Nephron (organoid): ENCODE measurements at regions not wholly inside any gene's neighbourhood (a gene's known extent, or its start where the extent isn't known, plus 50 kb on each side); places are given as distances from the start of the nearest gene placed in this dataset.

Experiments used
- H3K27ac Mint-ChIP-seq, 3 experiments: 2 replicates each; pipeline ENCODE4 v1.8.0; 2020; ENCODE audit warnings: mixed read lengths in 3 of 3, mild to moderate bottlenecking in 2 of 3, moderate library complexity in 1 of 3
- H3K27me3 Mint-ChIP-seq: 2 replicates; pipeline ENCODE4 v1.8.0; 2021; ENCODE audit warnings: low read depth, mild to moderate bottlenecking, moderate library complexity, mixed read lengths
- H3K36me3 Mint-ChIP-seq: 2 replicates; pipeline ENCODE4 v1.8.0; 2020; ENCODE audit warnings: low read depth, mixed read lengths
- H3K4me1 Mint-ChIP-seq: 2 replicates; pipeline ENCODE4 v1.8.0; 2020; ENCODE audit warnings: mixed read lengths
- H3K4me3 Mint-ChIP-seq, 3 experiments: 2 replicates each; pipeline ENCODE4 v1.8.0; 2020; ENCODE audit warnings: mild to moderate bottlenecking in 3 of 3, mixed read lengths in 3 of 3, moderate library complexity in 2 of 3
- H3K9me3 Mint-ChIP-seq: 2 replicates; pipeline ENCODE4 v1.8.0; 2020; ENCODE audit warnings: mixed read lengths
- CTCF ChIP-seq, 3 experiments: fragments of 200-600 bp; sonication (generic); IDR thresholded peaks; one replicate each; pipeline ENCODE4 v1.5.0; 2021; ENCODE audit warnings: antibody characterized with exemption in 3 of 3; ENCODE audit not compliant: unreplicated experiment in 3 of 3

GRCh38 chr2:62447411-62447810 is 58.6 kb downstream of the TMEM17 start:
- no peak for TF ChIP-seq CTCF (IDR thresholded peaks at IDR 0.05; ENCODE audit: unreplicated experiment in 3 of 3)
- Mint-ChIP-seq H3K27ac (no peak overlapping the region), H3K4me3 (no peak overlapping the region), H3K27me3 (no peaks in the 10 kb centered on the region), H3K4me1 (no peaks in the 10 kb centered on the region), H3K9me3 (no peaks in the 10 kb centered on the region), H3K36me3 (no peaks in the 10 kb centered on the region)

GRCh38 chr2:62446491-62446890 is 59.5 kb downstream of the TMEM17 start:
- Mint-ChIP-seq H3K4me3 (no peak overlapping the region), H3K36me3 (no peaks in the 10 kb centered on the region)

GRCh38 chr2:62443886-62444285 is 62.1 kb downstream of the TMEM17 start:
- no peak for TF ChIP-seq CTCF (IDR thresholded peaks at IDR 0.05; ENCODE audit: unreplicated experiment in 3 of 3)
- Mint-ChIP-seq H3K9me3 (no peaks in the 10 kb centered on the region), H3K4me3 (no peak overlapping the region), H3K27me3 (peaks cover 4% of the 10 kb centered on the region), H3K27ac (no peak overlapping the region), H3K4me1 (no peaks in the 10 kb centered on the region), H3K36me3 (no peaks in the 10 kb centered on the region)

More at GRCh38 chr2:62446491-62446890, 59.5 kb downstream of the TMEM17 start:
- H3K27ac Mint-ChIP-seq: no peak overlapping the region
- no peaks in the 10 kb centered on the region for H3K27me3 Mint-ChIP-seq
- no peaks in the 10 kb centered on the region for H3K4me1 Mint-ChIP-seq
- H3K9me3 Mint-ChIP-seq: no peaks in the 10 kb centered on the region
- no peak for TF ChIP-seq CTCF (IDR thresholded peaks at IDR 0.05; ENCODE audit: unreplicated experiment in 3 of 3)

- TF ChIP-seq CTCF (IDR thresholded peaks at IDR 0.05; ENCODE audit: unreplicated experiment in 3 of 3): no peak
- peaks cover 4% of the 10 kb centered on the region for H3K27me3 Mint-ChIP-seq
- H3K4me3 Mint-ChIP-seq: no peak overlapping the region
- H3K4me1 Mint-ChIP-seq: no peaks in the 10 kb centered on the region
- H3K36me3 Mint-ChIP-seq: no peaks in the 10 kb centered on the region
- H3K27ac Mint-ChIP-seq: no peak overlapping the region
- H3K9me3 Mint-ChIP-seq: no peaks in the 10 kb centered on the region
Measured at GRCh38 chr2:62443471-62443870, 62.5 kb downstream of the TMEM17 start.

- TF ChIP-seq CTCF (IDR thresholded peaks at IDR 0.05; ENCODE audit: unreplicated experiment in 3 of 3): no peak
- H3K9me3 Mint-ChIP-seq: no peaks in the 10 kb centered on the region
- H3K36me3 Mint-ChIP-seq: no peaks in the 10 kb centered on the region
- H3K27me3 Mint-ChIP-seq: peaks cover 4% of the 10 kb centered on the region
- no peaks in the 10 kb centered on the region for H3K4me1 Mint-ChIP-seq
- no peak overlapping the region for H3K4me3 Mint-ChIP-seq
- no peak overlapping the region for H3K27ac Mint-ChIP-seq
Measured at GRCh38 chr2:62441824-62442223, 64.2 kb downstream of the TMEM17 start.

GRCh38 chr2:62441421-62441820 is 64.6 kb downstream of the TMEM17 start:
- H3K9me3 Mint-ChIP-seq: no peaks in the 10 kb centered on the region
- H3K36me3 Mint-ChIP-seq: no peaks in the 10 kb centered on the region

More at GRCh38 chr2:62441421-62441820, 64.6 kb downstream of the TMEM17 start:
- Mint-ChIP-seq H3K4me1 (no peaks in the 10 kb centered on the region), H3K27ac (no peak overlapping the region), H3K4me3 (no peak overlapping the region), H3K27me3 (peaks cover 4% of the 10 kb centered on the region)
- TF ChIP-seq CTCF (IDR thresholded peaks at IDR 0.05; ENCODE audit: unreplicated experiment in 3 of 3): no peak
